HG03280 (cell line): ENCODE measurements at regions not wholly inside any gene's neighbourhood (a gene's known extent, or its start where the extent isn't known, plus 50 kb on each side); places are given as distances from the start of the nearest gene placed in this dataset.

Experiments used
- ATAC-seq: cut with Tn5 transposase; IDR thresholded peaks from one replicate; pipeline ENCODE4 v1.9.1; 2021; ENCODE audit warnings: mild to moderate bottlenecking, moderate library complexity; ENCODE audit not compliant: unreplicated experiment

DNA sequence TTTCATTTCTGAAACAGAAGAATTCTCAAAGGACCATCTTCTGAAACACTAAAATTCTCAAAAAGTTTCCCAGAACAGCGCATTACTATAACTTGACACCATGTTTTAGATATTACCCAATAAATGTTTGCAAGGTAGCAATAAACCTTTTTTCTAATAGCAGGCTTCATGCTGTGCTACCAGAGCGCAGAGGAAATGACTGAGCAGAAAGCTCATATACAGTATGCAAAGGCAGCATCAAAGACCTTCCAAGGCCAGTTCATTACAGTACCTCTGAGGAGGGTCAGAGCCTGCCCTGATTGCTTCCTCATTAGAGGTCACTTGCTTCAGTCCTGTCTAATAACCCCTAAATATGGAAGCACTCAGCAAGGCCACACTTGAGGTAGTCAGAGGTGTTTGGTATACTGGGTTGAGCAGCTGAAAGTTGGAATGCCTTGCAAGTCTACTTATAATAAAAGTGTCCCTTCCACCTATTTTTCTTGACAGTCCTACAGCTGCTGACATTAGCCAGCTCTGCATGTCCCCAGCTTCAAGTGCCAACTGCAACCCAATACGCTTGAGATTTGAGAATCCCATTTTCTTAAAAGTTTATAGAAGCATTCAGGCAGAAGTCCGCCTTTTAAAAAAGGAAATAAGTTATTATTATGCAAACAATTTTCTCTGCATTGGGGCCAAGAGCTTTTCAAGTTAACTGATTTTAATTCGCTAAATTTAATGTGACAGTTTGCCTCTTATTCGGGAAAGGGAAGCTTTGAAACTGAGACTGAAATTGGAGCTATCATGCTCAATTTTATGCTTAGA lies 207.2 kb downstream of the ZC3H11B start:
- no peak for ATAC-seq

GRCh38 chr1:219404629-219405028 lies 208.3 kb downstream of the ZC3H11B start:
- no peak for ATAC-seq

DNA sequence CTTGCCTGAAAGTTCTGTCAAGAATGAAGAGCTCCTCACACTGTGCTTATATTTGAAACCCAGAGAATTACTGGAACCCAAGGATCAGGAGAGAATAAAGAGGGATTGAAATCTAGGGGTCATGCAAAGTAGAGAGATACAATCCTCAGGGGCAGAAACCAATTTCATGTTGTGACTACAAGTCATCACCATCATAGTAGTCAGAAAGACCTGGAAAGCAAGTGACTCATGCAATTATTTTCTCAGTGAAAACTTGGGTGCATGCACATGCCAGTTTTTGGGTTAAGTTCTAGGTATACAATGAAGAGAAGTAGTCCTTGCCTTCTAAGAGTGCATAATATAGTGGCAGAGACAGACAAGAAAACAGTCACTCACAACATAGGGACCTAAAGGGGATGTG lies 210.0 kb downstream of the ZC3H11B start:
- ATAC-seq: no peak

- ATAC-seq: no peak
Measured at GRCh38 chr1:219401724-219402625, 210.9 kb downstream of the ZC3H11B start.

- ATAC-seq: no peak
Measured at GRCh38 chr1:219399446-219399845, 213.5 kb downstream of the ZC3H11B start.

DNA sequence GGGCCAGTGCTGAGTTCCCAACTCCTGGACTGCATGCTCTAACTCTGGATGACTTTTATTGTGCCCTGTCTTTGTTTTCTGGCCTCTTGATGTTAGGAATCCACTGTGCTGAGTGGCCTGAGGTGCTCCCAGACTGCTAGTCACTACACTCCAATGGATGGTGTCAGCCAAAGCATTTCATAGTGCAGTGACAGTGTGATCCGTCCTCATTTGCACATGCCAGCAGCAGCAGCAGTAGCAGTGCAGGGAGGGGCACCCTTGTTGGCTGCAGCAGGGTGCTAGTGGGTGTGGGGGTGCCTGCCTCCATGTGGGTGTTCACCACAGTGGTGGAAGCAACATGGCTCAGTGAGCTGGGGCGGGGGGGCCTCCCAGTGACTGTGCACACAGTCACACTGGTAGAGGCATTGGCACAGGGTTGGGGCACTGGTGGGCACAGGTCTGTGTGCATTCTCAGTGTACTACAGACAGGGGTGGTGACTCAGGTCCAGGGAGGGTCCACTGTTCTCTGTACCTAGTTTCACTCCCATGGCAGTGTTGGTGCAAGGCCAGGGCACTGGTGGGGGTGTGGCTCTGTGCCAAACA lies 214.0 kb downstream of the ZC3H11B start:
- ATAC-seq: no peak

GRCh38 chr1:219397511-219397910 lies 215.4 kb downstream of the ZC3H11B start:
- no peak for ATAC-seq

- no peak for ATAC-seq
Measured at GRCh38 chr1:219391297-219391696, 217.6 kb downstream of the LYPLAL1 start.

DNA sequence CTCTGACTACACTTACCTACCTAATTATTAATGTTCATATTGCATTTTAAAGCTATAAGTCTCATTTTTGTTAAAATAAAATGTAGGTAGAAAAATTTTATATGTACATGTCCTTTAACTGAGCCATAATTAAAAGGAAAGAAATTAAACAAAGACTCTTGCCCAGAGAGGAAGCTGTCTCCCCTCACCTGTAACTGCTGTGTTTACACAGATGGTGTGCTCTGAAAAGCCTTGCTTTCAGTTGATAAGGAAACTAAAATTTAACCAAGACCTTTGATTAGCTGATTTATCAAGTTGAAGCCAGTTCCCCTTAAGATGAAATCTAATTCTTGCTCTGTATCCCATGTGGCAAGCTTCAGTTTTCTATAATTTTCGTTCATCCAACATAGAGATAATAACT lies 213.5 kb downstream of the LYPLAL1 start:
- no peak for ATAC-seq

GRCh38 chr1:219385787-219386427 lies 212.2 kb downstream of the LYPLAL1 start:
- peak; percentile 91 for ATAC-seq

GRCh38 chr1:219383281-219383680 lies 209.6 kb downstream of the LYPLAL1 start:
- ATAC-seq: no peak

- no peak for ATAC-seq
Measured at GRCh38 chr1:219381396-219381795, 207.7 kb downstream of the LYPLAL1 start.

- no peak for ATAC-seq
Measured at GRCh38 chr1:219380463-219380862, 206.8 kb downstream of the LYPLAL1 start.

DNA sequence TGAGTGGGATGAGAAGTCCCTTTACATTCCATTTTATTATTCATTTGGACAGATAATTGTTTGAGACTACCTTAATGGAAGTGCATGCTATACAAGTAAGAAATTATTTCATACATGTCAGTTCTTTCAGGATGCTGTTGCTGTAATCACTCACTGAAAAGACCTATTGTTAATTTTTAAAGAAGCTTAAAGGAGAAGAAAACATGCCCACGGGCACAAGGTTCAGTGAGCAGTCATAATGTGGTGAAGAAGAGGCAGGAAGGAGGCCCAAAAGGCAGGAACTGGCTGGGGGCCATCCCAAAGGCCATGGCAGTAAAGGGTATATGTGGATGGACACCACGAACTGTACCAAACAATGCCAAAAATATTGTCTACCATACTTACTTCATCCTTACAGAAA lies 206.0 kb downstream of the LYPLAL1 start:
- ATAC-seq: no peak

DNA sequence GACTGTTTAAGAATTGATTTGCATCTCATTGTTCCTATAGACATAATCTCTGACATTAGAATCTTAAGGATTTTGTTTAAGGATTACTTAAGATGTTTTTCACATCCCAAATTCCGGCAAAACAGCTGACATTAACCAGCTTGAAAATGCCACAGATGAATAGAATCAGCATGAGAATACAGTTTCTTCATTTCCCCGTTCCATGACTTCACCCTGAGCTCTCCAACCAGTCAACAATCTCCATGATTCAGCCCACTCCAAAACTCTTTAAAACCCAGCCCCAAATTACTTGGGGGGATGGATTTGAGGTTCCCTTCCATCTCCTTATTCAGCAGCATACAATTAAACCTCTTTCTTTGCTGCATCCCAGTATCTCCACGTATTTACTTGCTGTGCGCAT lies 201.0 kb downstream of the LYPLAL1 start:
- no peak for ATAC-seq

- ATAC-seq: no peak
Measured at GRCh38 chr1:219374046-219374566, 200.4 kb downstream of the LYPLAL1 start.

DNA sequence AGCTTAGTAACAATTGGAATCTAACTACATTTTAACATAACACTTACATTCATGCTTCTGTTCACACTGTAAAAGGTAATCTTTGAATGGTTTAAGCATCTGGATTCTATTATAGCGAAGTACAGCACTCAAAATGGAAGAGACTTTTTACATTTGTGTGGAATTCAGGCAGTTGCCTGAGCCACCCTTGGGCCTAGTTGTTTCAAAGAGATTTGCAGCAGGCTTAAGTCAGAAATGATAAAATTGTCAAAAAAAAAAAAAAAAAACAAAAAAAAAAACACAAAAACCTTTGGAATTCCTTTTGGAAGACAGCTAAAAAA lies 199.9 kb downstream of the LYPLAL1 start:
- ATAC-seq: no peak

GRCh38 chr1:219372916-219373615 lies 199.4 kb downstream of the LYPLAL1 start:
- ATAC-seq: no peak

- ATAC-seq: no peak
Measured at GRCh38 chr1:219371471-219371870, 197.8 kb downstream of the LYPLAL1 start.

DNA sequence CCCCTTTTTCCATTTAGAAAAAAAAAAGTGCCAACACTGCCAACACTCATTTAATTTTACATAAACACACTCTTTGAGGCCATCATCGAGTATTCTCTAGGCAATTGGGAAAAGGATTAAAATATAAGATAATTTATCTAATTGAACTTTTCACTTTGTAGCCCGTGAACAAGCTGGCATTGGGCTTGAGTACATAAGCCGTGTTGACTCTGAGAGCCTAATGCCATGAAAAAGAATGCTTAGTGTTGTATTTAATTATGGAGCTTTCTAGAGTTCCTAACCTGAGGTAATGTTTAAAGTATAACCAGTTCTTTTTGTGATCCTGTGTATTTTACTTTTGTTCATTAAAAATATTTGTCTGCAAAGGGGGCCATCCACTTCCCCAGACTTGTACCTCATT lies 193.8 kb downstream of the LYPLAL1 start:
- ATAC-seq: no peak
